GM12872 (cell line): ENCODE measurements at regions not wholly inside any gene's neighbourhood (a gene's known extent, or its start where the extent isn't known, plus 50 kb on each side); places are given as distances from the start of the nearest gene placed in this dataset.

Experiments used
- CTCF ChIP-seq: IDR thresholded peaks from 3 replicates; pipeline ENCODE4 v1.5.1; 2011; ENCODE audit warnings: low read depth, mild to moderate bottlenecking, low read length, moderate library complexity; ENCODE audit not compliant: insufficient read depth

GRCh38 chr13:95387733-95388207, 86.5 kb upstream of the ABCC4 start:
- no peak for TF ChIP-seq CTCF

- TF ChIP-seq CTCF: no peak
Observed at GRCh38 chr13:95388420-95389079, 87.3 kb upstream of the ABCC4 start.

- no peak for TF ChIP-seq CTCF
Observed at GRCh38 chr13:95391362-95391761, 90.1 kb upstream of the ABCC4 start.

GRCh38 chr13:95391785-95392184, 90.5 kb upstream of the ABCC4 start:
- TF ChIP-seq CTCF: no peak

DNA sequence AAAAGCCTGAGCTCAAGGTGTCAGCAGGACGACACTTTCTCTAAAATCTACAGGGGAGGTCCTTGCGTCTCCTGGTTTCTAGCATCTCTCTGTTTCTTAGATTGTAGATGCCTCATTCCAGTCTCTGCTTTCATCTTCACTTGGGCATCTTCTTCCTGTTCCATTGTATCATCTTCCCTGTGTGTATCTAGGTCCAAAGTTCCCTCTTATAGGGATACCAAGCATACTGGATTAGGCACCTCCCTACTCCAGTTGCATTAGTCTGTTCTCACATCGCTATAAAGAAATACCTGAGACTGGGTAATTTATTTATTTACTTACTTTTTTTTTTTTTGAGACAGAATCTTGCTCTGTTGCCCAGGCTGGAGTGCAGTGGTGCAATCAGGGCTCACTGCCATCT, 91.3 kb upstream of the ABCC4 start:
- no peak for TF ChIP-seq CTCF

GRCh38 chr13:95403349-95404140, 102.3 kb upstream of the ABCC4 start:
- no peak for TF ChIP-seq CTCF

DNA sequence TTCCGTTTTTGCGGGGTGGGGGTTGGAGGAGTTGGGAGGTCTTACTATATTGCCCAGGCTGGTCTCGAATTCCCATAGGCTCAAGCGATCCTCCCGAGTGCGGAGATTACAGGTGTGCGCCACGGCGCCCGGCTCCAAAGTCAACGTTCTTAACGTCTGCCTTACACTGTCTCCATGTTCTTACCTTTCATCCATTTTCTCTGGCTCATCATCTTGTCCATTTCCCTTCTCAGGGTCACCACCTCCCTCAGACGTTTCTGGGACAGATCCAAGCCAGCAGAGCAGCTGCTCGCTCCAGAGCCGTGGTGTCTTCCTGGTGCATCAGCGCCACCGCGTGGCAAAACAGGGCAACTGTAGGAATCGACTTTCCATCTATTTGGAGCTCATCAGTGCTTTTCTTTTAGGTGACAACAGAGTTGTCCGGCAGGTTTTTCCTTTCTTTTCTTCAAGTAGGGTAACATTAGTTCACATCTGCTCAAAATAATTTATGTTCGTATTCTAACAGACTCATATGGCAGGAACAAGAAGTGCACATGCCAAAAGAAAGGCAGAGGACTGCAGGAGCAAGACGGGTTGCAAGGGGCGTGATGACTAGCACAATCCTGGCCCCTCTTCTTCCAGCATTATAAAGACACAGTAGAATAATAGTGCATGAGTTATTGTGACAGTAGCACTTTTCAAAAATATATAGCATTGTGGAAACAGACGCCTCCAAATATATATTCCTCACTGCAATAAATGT, 103.1 kb upstream of the ABCC4 start:
- peak; percentile 92 for TF ChIP-seq CTCF
